Keratinocyte (primary cell): ENCODE measurements at regions not wholly inside any gene's neighbourhood (a gene's known extent, or its start where the extent isn't known, plus 50 kb on each side); places are given as distances from the start of the nearest gene placed in this dataset.
A peak's percentile ranks its signal among the peaks of the same experiment; 100 is the strongest.

Source experiments
- DNase-seq: peaks from one replicate; pipeline ENCODE4 v3.0.0-alpha.2; 2011; ENCODE audit warnings: low read depth, missing footprints, low spot score
- FAIRE-seq: peaks from 2 replicates; lab custom pipeline; 2011; peaks lifted over from hg19 to GRCh38; lab: Jason Lieb, UNC
- H2AFZ ChIP-seq: 2 replicates; pipeline ENCODE4 v1.6.0; 2012; ENCODE audit warnings: low read length, control low read depth, inconsistent platforms; ENCODE audit not compliant: control insufficient read depth
- H3K27ac ChIP-seq: 2 replicates; pipeline ENCODE4 v1.5.1; 2011; ENCODE audit warnings: low read length; ENCODE audit not compliant: control insufficient read depth, insufficient read depth
- H3K27me3 ChIP-seq: 3 replicates; pipeline ENCODE4 v1.6.0; 2011; ENCODE audit warnings: low read length; ENCODE audit not compliant: control insufficient read depth, insufficient read depth; ENCODE audit errors: extremely low read depth
- H3K36me3 ChIP-seq, 2 experiments: 2 replicates in 1 of 2; 3 replicates in 1 of 2; pipeline ENCODE4 v1.5.1; 2011; ENCODE audit warnings: low read length in 2 of 2, mild to moderate bottlenecking in 1 of 2; ENCODE audit not compliant: control insufficient read depth in 2 of 2, insufficient read depth in 2 of 2; ENCODE audit errors: extremely low read depth in 1 of 2
- H3K4me1 ChIP-seq: 3 replicates; pipeline ENCODE4 v1.5.1; 2011; ENCODE audit warnings: low read length; ENCODE audit not compliant: control insufficient read depth, insufficient read depth; ENCODE audit errors: extremely low read depth
- H3K4me2 ChIP-seq: 3 replicates; pipeline ENCODE4 v1.6.0; 2011; ENCODE audit warnings: low read depth, low read length; ENCODE audit not compliant: control insufficient read depth, insufficient read depth; ENCODE audit errors: extremely low read depth
- H3K4me3 ChIP-seq, 3 experiments: fragments of 200-600 bp in 1 of 3; sonication (generic) in 1 of 3; 2 replicates in 2 of 3; 3 replicates in 1 of 3; pipeline ENCODE4 v1.5.1; 2011 to 2016; ENCODE audit warnings: low read length in 3 of 3, mild to moderate bottlenecking in 3 of 3, control low read depth in 2 of 3, inconsistent platforms in 1 of 3, low read depth in 1 of 3, mixed read lengths in 1 of 3, mixed run types in 1 of 3, moderate library complexity in 1 of 3; ENCODE audit not compliant: control insufficient read depth in 2 of 3, insufficient read depth in 2 of 3; ENCODE audit errors: extremely low read depth in 1 of 3
- H3K79me2 ChIP-seq: 2 replicates; pipeline ENCODE4 v1.6.0; 2012; ENCODE audit warnings: low read length; ENCODE audit not compliant: control insufficient read depth, insufficient read depth
- H3K9ac ChIP-seq: 3 replicates; pipeline ENCODE4 v1.6.0; 2011; ENCODE audit warnings: low read length; ENCODE audit not compliant: control insufficient read depth, insufficient read depth; ENCODE audit errors: extremely low read depth
- H3K9me1 ChIP-seq: 3 replicates; pipeline ENCODE4 v1.6.0; 2011; ENCODE audit warnings: low read length; ENCODE audit not compliant: control insufficient read depth, insufficient read depth; ENCODE audit errors: extremely low read depth
- H3K9me3 ChIP-seq: 2 replicates; pipeline ENCODE4 v1.5.1; 2012; ENCODE audit warnings: low read depth, low read length; ENCODE audit not compliant: control insufficient read depth
- H4K20me1 ChIP-seq: 3 replicates; pipeline ENCODE4 v1.6.0; 2011; ENCODE audit warnings: low read length; ENCODE audit not compliant: control insufficient read depth, insufficient read depth; ENCODE audit errors: extremely low read depth
- CTCF ChIP-seq, 3 experiments: IDR thresholded peaks in 1 of 3; conservative IDR thresholded peaks in 1 of 3; optimal IDR thresholded peaks in 1 of 3; 2 replicates in 2 of 3; 3 replicates in 1 of 3; pipeline versions ENCODE3 to v1.5.1; 2011; ENCODE audit warnings: low read length in 3 of 3, mild to moderate bottlenecking in 3 of 3, moderate library complexity in 2 of 3, control low read depth in 1 of 3, inconsistent platforms in 1 of 3; ENCODE audit not compliant: insufficient read depth in 2 of 3; ENCODE audit errors: extremely low read depth in 1 of 3
- EZH2 ChIP-seq: IDR thresholded peaks from one replicate; pipeline ENCODE4 v1.6.1; 2012; ENCODE audit warnings: inconsistent platforms, mild to moderate bottlenecking, low read length, moderate library complexity
- dilution Hi-C: fragments of 300-500 bp; cut with MboI; formaldehyde crosslinking; loops from one replicate; pipeline ENCODE4 v1.7.0; 2020; ENCODE audit warnings: low sequenced_read_pairs; ENCODE audit not compliant: extremely low pct_ligation_motif_present

- no peaks in the 10 kb centered on the region for H3K36me3 ChIP-seq
- dilution Hi-C loops = no loop called here
- no peak overlapping the region for H3K9ac ChIP-seq
- no peaks in the 10 kb centered on the region for H3K79me2 ChIP-seq
- H3K4me1 ChIP-seq = peaks cover 3% of the 10 kb centered on the region
- no peak overlapping the region for H3K4me3 ChIP-seq
- FAIRE-seq = no peak
- no peak overlapping the region for H2AFZ ChIP-seq
- no peaks in the 10 kb centered on the region for H3K9me3 ChIP-seq
- no peaks in the 10 kb centered on the region for H4K20me1 ChIP-seq
- no peak for TF ChIP-seq CTCF (optimal IDR thresholded peaks at IDR 0.05 in 1 of 3, IDR thresholded peaks at IDR 0.05 in 1 of 3, conservative IDR thresholded peaks at IDR 0.05 in 1 of 3; ENCODE audit: extremely low read depth in 1 of 3, insufficient read depth in 2 of 3, low read length in 3 of 3)
- no peak for TF ChIP-seq EZH2
- H3K27me3 ChIP-seq = no peaks in the 10 kb centered on the region
- no peak overlapping the region for H3K27ac ChIP-seq
- no peak overlapping the region for H3K4me2 ChIP-seq
- H3K9me1 ChIP-seq = no peaks in the 10 kb centered on the region
- DNase-seq = no peak
Measured at GRCh38 chr7:49119706-49120105, 195.4 kb downstream of the CDC14C start.

GRCh38 chr7:49125246-49125645 is 200.9 kb downstream of the CDC14C start:
- FAIRE-seq (no peak), DNase-seq (no peak)
- no peaks in the 10 kb centered on the region for H3K9me3 ChIP-seq
- no peak overlapping the region for H3K9ac ChIP-seq
- peak overlapping the region; percentile 29 for H3K4me2 ChIP-seq
- no peaks in the 10 kb centered on the region for H3K9me1 ChIP-seq
- H4K20me1 ChIP-seq = no peaks in the 10 kb centered on the region
- no peak overlapping the region for H3K27ac ChIP-seq
- no peaks in the 10 kb centered on the region for H3K79me2 ChIP-seq
- TF ChIP-seq CTCF (optimal IDR thresholded peaks at IDR 0.05 in 1 of 3, IDR thresholded peaks at IDR 0.05 in 1 of 3, conservative IDR thresholded peaks at IDR 0.05 in 1 of 3; ENCODE audit: extremely low read depth in 1 of 3, insufficient read depth in 2 of 3, low read length in 3 of 3) (no peak), EZH2 (no peak)
- no peaks in the 10 kb centered on the region for H3K27me3 ChIP-seq
- H2AFZ ChIP-seq = peak overlapping the region; percentile 25
- H3K4me1 ChIP-seq = peaks cover 7% of the 10 kb centered on the region
- H3K4me3 ChIP-seq = no peak overlapping the region
- no peaks in the 10 kb centered on the region for H3K36me3 ChIP-seq
- dilution Hi-C loops = no loop called here
